Left ventricle myocardium inferior (tissue), 1 donor: ENCODE measurements at regions not wholly inside any gene's neighbourhood (a gene's known extent, or its start where the extent isn't known, plus 50 kb on each side); places are given as distances from the start of the nearest gene placed in this dataset.
"Not testable (repeated sequence)": the region's sequence is repeated elsewhere in the genome, so short reads cannot be mapped to it uniquely, and the experiment has no call there.

Source experiments
- DNase-seq: peaks from one replicate; pipeline ENCODE4 v3.0.0-alpha.2; 2020
- H3K27ac ChIP-seq: fragments of 200-600 bp; replicated peaks from 2 replicates; pipeline ENCODE4 v1.8.0; 2021
- H3K27me3 ChIP-seq: fragments of 200-600 bp; 2 replicates; pipeline ENCODE4 v1.8.0; 2021; ENCODE audit warnings: low read depth
- H3K36me3 ChIP-seq: fragments of 200-600 bp; 2 replicates; pipeline ENCODE4 v1.8.0; 2021
- H3K4me1 ChIP-seq: fragments of 200-600 bp; 2 replicates; pipeline ENCODE4 v1.8.0; 2021
- H3K4me3 ChIP-seq: fragments of 200-600 bp; 2 replicates; pipeline ENCODE4 v1.8.0; 2021; ENCODE audit warnings: mild to moderate bottlenecking, moderate library complexity
- H3K9me3 ChIP-seq: fragments of 200-600 bp; replicated peaks from 2 replicates; pipeline ENCODE4 v1.8.0; 2021
- CTCF ChIP-seq: fragments of 200-600 bp; IDR thresholded peaks from 2 replicates; pipeline ENCODE4 v1.8.0; 2021; ENCODE audit warnings: antibody characterized with exemption, mild to moderate bottlenecking, borderline replicate concordance
- intact Hi-C: fragments of 100-400 bp; cut with micrococcal nuclease; formaldehyde crosslinking; loops from one replicate; pipeline ENCODE4 v1.11.0; 2022
- donor health status: DM: no; HTN: yes; CAD: no; lungs with severe emphysema.

- no peak for TF ChIP-seq CTCF
- Histone ChIP-seq H3K27ac (no peak overlapping the region), H3K4me3 (no peak overlapping the region), H3K36me3 (no peaks in the 10 kb centered on the region), H3K4me1 (no peaks in the 10 kb centered on the region), H3K27me3 (no peaks in the 10 kb centered on the region), H3K9me3 (peaks cover 6% of the 10 kb centered on the region)
- DNase-seq: no peak
- intact Hi-C loops: no loop called here
These were observed 888.4 kb upstream of the EPHA5 start for GRCh38 chr4:66558651-66559050.

- TF ChIP-seq CTCF: no peak
- intact Hi-C loops: no loop called here
- H3K27me3 ChIP-seq: no peaks in the 10 kb centered on the region
- no peak overlapping the region for H3K27ac ChIP-seq
- no peak overlapping the region for H3K4me3 ChIP-seq
- H3K36me3 ChIP-seq: no peaks in the 10 kb centered on the region
- H3K4me1 ChIP-seq: no peaks in the 10 kb centered on the region
- no peak for DNase-seq
- peaks cover 17% of the 10 kb centered on the region for H3K9me3 ChIP-seq
These were observed 886.5 kb upstream of the EPHA5 start for GRCh38 chr4:66556651-66557278.

GRCh38 chr4:66555301-66555700, 885.0 kb upstream of the EPHA5 start:
- H3K36me3 ChIP-seq: no peaks in the 10 kb centered on the region
- no peaks in the 10 kb centered on the region for H3K27me3 ChIP-seq
- H3K4me3 ChIP-seq: no peak overlapping the region
- no peak for TF ChIP-seq CTCF
- no peak overlapping the region for H3K27ac ChIP-seq
- no peaks in the 10 kb centered on the region for H3K4me1 ChIP-seq
- intact Hi-C loops: no loop called here
- peaks cover 26% of the 10 kb centered on the region for H3K9me3 ChIP-seq
- no peak for DNase-seq

- intact Hi-C loops: no loop called here
These were observed 884.5 kb upstream of the EPHA5 start for GRCh38 chr4:66554826-66555225.

GRCh38 chr4:66545301-66545700, 875.0 kb upstream of the EPHA5 start:
- H3K4me1 ChIP-seq, H3K27me3 ChIP-seq, H3K4me3 ChIP-seq, H3K27ac ChIP-seq, H3K36me3 ChIP-seq, DNase-seq, intact Hi-C loops: not testable (repeated sequence)
- peaks cover 16% of the 10 kb centered on the region for H3K9me3 ChIP-seq

More at GRCh38 chr4:66554826-66555225, 884.5 kb upstream of the EPHA5 start:
- no peak for TF ChIP-seq CTCF
- Histone ChIP-seq H3K4me3 (no peak overlapping the region), H3K27ac (no peak overlapping the region), H3K9me3 (peaks cover 31% of the 10 kb centered on the region), H3K27me3 (no peaks in the 10 kb centered on the region), H3K4me1 (no peaks in the 10 kb centered on the region), H3K36me3 (no peaks in the 10 kb centered on the region)
- DNase-seq: no peak

- Histone ChIP-seq H3K9me3 (peaks cover 6% of the 10 kb centered on the region), H3K36me3 (no peaks in the 10 kb centered on the region), H3K4me1 (no peaks in the 10 kb centered on the region), H3K4me3 (no peak overlapping the region), H3K27me3 (no peaks in the 10 kb centered on the region), H3K27ac (no peak overlapping the region)
- intact Hi-C loops: no loop called here
- TF ChIP-seq CTCF: no peak
- no peak for DNase-seq
These were observed 874.0 kb upstream of the EPHA5 start for GRCh38 chr4:66544281-66544680.
